HG02938 (cell line): ENCODE measurements at regions not wholly inside any gene's neighbourhood (a gene's known extent, or its start where the extent isn't known, plus 50 kb on each side); places are given as distances from the start of the nearest gene placed in this dataset.

Experiments used
- ATAC-seq: cut with Tn5 transposase; IDR thresholded peaks from one replicate; pipeline ENCODE4 v1.9.1; 2021; ENCODE audit warnings: mild to moderate bottlenecking, moderate library complexity; ENCODE audit not compliant: unreplicated experiment

DNA sequence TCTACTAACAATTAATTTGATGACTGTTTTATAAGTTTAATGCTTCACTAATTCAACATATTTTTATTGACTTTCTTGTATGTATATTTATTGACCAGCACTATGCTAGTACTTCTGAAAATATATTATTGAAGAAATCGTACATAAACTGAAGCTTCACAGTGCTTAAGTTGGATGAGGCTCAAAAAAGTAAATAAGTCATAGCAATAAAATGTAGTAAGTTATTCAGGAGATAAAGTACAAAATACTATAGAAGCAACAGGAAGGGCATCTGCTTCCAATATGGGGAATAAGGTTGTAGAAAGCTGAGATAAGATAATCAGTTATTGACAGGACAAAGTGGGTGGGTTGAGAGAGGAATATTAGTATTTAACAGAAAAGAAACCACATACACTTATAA, 944.9 kb upstream of the MIR17HG start:
- no peak for ATAC-seq

DNA sequence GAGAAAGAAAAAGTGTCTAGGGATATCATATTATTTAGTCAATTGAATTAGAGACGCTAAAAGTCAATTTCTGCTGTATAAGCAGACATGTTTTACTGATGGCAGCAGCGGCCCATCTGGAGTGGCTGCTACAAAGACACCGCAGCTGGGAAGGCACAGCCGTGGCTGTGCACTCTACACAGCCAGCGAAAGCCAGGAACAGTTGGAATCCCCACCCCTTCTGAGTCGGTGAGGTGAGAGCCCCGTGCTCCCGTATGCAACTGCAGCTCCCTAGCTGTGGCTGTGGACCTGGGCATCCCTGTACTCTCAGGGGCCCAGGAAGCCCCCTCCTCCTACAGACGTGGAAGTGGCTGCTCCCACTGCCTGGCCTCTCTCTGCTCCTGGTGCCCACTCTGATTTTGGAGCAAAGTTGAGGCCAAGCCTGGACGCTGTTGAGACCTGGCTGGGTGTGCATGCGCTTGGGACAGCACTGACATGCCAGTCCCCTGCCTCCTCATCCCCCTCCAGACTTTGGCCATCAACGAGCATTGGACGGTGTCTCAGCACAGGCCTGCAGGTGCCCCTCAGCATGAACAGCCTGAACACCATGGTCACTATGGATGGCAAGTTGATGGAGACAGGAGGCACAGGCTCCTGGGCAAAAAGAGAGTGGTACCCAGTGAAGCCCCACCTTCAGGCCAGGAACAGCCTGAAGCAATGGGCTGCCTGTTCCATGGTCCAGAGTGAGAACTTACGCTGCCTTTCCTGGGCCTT, 944.0 kb upstream of the MIR17HG start:
- ATAC-seq = no peak

DNA sequence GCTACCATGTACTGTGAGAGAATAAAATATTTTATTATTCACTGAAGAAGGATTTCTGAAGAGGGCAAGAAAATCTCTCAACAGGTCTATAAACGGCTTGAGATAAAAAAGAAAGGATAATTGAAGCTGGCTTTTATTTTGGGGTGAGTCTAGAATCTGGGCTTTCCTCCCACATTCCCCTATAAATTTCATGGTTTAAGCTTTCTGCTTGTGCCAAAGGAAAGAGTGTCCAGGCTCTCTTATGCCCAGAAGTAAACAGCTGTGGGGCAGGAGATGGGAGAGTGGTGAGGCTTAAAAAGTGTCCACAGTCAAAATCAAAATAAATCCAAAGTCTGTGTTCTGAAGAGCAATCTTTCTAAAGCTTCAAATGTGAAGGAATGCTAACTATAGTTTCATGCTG, 942.2 kb upstream of the MIR17HG start:
- no peak for ATAC-seq

DNA sequence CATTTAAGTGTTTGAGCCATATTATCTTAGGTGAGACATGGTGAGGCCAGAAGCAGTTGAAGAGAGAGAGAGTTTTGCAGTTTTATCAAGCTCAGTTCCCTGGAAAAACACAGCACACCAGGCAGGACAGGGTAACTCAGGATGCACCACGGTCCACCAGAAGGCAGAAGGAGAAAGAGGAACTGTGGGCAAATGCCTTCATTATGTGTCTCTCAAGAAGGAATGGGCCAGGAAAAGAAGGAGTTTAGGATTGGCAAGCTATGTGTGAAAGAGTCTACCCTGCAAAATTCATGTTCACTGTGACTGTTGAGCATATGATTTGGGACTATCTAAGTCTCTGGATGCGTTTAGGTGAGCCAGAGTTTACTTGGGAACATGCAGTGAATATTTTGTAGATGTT, 934.5 kb upstream of the MIR17HG start:
- ATAC-seq = no peak

DNA sequence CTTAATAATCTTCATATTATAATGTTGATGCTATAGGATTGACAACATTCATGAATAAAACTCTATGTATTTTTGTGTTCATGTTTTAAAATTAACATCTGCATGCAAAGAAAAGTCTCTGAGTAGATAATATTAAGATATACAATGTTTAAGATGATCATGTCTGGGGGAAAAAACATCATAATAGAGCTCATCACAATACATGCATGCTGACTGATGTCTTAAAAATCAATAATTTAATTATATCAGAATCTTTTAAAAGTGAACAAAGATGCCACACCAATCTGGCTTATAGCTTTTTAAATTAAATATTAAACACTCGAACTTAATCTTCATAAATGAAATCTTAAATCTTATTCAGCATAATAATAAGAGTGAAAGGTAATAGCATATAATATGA, 933.9 kb upstream of the MIR17HG start:
- ATAC-seq = no peak

DNA sequence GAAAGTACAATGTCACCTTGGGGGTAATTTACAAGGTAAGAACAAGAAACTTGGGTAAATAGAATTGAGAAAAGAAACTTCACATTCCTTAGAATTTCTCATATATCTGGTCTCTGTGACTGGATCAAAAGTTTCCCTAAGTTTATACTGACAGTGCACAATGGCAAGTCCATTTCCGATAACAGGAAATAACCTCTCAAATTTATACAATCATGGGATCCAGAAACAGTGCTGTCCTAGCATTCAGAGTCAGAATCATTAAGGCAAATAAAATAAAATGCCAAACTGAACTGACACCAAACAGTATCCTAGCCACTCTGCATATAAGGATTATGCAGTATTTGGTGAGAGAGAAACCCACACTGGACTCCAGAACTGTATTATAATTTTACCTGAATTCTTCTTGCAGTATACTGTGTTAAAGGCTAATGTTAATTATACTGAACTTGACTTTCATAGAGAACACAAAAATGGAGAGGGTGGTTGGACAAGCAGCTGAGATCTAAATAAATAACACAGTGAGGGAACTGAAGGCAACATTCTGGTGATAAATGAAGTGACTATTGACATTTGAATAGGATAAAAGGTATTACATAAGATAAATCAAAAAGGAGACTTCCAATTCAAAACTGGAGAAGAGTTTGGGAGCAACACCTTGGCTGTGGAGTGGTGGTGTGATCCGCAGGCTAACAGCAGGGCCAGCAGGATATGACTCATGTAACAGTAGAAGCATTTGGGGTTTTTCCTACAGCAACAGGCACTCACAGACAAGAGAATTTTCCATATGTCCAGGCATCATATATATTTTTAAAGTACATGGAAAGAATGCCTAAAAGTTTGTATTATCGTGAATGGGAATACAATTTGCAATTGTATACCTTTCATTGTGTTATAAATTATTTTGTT, 932.5 kb upstream of the MIR17HG start:
- no peak for ATAC-seq

DNA sequence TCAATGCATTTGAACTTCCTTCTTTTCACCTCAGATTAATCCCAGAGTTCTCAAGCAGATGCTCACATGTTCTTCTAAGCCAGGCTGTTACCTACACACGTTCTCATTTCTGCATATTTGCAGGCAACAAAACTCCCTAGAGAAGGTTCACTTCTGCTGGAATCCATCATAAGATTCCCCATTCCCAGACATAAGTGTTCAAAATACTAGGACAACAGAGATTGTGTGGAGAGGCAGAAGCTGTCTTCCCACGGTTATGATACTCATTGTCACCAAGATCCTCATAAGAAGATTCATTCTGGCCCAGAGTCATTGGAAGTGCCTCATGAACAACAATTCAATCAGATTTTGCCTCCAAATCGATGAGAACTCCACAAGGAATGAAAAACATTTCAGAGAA, 931.6 kb upstream of the MIR17HG start:
- no peak for ATAC-seq

DNA sequence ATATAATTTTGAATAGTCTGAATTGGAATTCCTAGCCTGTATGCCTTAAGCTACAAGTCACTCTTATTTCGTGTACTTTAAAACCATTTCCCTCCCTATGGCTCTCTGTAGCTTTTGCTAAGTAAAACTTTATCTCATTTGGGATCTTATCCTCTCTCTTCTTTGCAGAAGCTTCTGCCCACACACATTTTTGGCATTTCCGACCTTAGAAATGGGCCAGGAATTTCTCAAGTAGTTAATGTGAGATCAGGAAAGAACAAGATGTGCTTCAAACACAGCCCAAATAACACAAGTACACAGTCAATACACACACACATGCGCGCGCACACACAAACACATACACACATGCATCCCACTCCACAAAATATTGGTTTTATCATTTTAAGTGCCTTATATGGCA, 931.0 kb upstream of the MIR17HG start:
- ATAC-seq = no peak

DNA sequence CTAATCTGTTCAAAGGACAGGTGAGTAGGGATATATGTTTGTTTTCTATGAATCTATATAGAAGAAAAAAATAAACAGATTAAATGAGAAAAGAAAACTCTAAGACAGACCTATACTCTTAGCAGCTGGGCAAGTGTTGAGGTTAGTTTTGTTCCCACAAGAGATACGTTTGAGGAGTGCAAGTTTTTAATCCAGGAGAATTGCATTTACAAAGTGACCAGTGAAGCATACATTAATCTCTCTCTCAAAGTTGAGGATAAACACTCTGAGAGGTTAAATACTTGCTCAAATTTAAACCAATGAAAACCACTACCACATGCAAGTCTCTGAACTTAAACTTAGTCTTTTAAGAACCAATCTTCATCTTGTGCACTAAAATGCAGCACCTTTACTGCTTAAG, 930.5 kb upstream of the MIR17HG start:
- no peak for ATAC-seq

DNA sequence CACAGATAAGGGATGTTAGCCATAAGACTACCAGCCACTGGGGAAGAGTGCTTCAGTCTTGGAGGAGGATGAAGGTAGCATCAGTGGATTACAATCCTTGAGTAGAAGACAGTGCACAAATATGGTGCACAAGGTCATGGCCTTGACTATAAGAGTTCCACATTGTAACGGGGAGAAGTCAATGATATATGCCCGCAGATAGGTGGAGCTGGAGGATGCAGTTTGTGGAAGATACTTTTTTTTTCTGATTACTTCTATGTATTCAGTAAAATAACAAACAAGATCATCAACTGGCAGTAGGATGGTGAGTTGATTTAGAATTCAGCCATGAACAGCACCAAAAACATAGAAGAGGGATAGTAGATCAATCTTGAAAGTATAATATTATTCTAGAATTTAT, 926.8 kb upstream of the MIR17HG start:
- no peak for ATAC-seq

DNA sequence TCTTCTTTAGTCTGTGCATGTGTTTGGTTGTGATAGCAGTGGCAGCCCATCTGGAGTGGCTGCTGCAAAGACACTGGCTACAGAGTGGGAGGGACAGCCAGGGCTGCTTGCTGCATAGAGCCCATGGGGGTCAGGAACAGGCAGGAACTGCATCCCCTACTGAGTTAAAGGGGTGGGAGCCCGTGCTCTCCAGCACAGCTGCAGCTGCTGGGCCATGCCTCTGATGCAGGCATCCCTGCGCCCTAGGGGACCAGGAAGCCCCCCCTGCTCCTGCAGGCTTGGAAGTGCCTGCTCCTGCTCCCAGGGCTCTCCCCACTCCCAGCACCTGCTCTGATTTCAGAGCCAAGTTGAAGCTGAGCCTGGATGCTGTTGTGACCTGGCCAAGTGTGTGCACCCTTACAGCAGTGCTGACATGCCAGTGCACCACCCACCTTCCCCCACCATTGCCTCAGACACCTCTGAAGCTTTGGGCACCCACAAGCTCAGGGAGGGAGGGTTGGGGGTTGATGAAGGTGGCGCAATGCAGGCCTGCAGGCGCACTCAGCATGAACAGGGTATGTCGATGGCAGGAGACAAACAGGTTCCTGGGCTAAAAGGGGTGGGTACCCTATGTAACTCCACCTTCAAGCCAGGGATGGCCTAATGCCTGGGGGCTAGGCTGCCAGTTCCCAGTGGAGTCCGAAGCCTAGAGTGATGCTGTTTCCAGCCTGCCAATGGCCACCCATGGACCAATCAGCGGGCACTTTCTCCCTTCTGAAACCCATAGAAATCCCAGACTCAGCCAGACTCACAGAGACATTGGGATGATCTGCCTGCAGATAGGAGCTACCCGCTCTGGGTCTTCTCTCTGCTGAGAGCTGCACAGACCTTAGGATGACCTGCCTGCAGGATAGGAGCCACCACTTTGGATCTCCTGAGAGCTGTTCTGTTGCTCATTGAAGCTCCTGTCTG, 919.9 kb upstream of the MIR17HG start:
- ATAC-seq = no peak

DNA sequence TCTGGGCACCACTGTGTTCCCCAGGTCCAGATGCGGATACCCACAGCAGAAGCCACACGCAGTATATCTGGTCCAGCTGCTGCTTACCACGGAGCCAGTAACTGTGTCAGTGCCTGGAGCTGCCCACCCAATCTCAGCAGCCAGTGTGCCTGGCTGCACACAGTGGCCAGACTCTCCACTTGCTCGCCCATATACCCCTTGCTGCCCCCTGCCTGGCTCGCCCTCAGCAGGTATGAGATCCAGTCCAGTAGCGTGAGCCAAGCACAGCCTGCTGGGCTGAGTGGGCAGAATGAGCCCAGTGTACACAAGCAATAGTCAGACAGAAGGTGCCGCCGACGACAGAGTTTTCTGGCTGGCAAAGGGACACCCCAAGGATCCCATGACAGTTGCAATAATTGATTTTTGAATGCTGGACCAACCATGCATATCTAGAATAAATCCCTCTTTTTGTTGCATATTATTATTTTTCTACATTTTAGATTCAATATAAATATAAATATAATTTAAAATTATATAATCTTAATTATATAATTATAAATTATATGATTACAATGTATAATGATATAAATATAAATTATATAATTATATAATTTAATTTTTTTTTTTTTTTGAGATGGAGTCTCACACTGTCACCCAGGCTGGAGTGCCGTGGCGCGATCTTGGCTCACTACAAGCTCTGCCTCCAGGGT, 918.8 kb upstream of the MIR17HG start:
- no peak for ATAC-seq

DNA sequence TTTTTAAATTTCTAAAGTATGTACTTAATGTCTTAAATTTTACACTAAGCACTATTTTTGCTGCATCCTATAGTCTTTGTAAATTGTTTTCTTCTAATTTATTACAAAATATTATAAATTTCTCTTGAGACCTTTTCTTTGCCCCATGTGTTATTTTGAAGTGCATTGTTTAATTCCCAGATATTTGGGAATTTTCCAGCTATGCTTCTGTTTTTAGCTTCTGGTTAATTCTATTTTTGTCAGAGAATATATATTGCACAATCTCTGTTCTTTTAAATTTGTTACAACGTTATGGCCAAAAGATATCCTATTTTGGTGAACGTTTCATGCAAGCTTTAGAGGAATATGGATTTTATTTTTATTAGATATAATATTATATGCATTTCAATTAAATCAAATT, 917.4 kb upstream of the MIR17HG start:
- no peak for ATAC-seq

DNA sequence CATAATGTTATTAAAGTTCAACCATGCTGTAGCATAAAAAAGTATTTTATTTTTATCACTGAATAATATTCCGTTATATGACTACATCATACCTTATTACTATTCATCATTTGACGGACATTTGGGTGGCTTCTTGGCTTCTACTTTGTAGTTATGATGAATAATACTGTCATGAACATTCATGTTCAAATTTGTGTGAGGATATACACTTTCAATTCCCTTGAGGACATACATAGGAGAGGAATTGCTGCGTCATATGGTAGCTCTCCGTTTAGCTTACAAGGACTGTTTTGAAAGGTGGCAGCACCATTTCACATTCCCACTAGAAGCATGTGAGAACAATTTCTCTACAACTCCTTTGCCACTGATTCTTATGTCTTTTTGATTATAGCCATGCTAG, 910.8 kb upstream of the MIR17HG start:
- ATAC-seq = no peak

DNA sequence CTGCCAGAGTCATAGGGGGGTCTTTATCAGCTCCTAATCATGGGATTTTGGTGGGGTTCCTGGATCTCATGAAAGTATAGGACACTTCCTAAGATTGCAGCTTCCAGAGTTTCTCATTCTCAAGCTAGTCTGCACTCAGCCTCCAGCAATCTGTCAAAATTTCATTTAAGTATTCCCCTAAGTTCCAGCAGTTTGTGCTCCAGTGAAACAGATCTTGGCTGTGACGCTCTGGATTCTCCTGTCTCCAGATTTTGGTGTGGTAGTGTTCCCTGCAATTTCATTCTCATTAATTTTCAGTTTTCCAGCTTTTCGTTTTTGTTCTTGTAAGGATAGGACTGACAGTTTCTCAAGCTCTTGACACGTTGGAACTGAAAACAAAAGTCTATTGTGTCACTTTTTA, 908.9 kb upstream of the MIR17HG start:
- ATAC-seq = no peak

DNA sequence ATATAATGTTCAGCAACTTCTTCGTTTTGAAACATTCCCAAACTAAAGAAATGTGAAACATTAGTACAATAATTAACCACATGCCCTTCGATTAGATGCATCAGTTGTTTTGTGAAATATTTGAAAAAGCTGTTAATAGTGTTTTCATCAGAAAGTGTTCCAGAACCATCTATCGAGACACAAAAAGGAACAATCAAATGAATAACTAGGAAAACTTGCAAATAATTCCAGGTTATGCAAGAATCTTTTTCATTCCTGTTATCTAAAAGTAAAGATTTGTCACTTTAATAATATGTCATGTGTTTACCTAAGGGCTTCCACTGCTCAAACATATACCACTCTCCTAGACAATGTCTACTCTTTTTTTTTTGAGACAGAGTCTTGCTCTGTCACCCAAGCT, 904.2 kb upstream of the MIR17HG start:
- ATAC-seq = no peak

DNA sequence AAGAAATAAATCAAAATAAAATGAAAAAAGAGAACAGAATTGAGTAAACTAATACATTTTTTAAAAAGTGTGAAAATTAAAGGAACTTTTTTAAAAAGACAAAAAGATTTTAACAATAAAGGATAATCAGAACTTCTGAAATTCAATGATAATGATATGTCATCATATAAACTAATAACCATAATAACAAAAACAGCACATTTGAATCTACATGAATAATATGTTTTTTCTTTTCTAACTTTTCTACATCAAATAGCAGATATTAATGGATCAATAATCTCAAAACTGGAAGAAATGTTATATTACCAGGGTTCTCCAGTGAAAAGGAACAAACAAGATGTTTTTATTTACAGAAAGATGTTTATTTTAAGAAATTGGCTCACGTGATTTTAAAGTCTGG, 903.3 kb upstream of the MIR17HG start:
- no peak for ATAC-seq

DNA sequence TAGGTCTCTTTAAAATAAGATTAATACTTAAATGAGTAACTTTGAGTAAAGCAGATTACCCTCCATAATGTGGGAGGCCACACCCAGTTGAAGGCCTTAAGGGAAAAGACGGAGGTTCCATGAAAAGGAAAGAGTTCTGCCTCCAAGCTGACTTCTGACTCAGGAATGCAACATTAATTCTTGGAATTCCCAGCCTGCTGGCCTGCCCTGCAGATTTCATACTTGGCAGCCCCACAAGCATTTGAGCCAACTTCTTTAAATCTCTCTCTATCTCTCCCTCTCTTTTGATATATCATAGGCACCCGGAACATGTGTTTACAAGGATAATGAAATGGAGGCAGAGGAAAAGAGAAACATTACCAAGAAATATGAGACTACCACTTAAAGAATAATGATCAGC, 902.3 kb upstream of the MIR17HG start:
- no peak for ATAC-seq

DNA sequence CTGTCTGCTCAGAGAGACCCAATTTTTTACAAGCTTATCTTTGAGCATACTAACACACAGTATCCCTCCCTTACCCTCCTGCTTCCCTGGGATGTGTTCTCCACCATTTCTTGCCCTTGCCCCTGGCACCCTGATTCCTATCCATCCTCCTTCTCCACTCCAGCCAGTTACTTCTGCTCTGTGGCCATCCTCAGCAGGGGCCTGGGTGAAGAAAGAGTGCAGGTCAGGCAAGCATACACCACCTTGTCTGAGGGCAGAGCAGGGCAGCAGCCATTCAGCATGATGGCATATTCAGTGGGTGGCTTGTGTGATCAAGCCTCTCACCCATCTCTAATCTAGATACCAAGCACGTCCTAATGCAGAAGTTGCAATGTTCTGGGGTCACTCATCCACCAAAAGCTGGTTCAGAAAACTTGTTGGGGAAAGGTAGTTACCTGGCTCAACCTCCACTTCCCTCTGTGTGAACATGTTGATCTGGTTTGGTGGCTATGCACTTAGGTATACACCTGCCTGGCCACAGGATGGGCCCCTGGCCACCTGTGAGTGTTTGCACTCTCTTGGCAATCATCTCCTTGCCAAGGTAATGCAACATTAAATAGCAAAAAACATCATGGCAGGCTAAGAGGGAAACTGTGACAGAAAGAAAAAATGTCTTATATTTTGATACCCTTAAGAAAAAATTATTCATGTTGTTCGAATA, 900.3 kb upstream of the MIR17HG start:
- no peak for ATAC-seq

DNA sequence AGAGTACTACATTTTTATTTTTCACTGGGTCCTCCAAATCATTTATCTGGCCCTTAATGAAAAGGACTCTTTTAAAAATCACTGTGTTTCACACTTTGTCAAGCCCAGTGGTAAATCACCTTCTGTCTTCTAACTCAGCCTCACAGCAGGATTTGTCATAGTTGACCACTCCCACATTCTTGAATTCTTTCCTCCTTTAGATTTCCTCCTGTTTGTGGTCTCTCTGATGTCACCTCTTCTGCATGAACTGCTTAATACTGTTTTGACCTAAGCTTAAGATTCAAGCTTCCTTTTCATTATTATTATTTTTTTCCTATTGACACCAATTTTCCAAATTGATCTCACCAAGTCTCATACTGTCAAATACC, 899.8 kb upstream of the MIR17HG start:
- no peak for ATAC-seq
